Pancreas (tissue), 10 donors: ENCODE measurements at regions not wholly inside any gene's neighbourhood (a gene's known extent, or its start where the extent isn't known, plus 50 kb on each side); places are given as distances from the start of the nearest gene placed in this dataset.
A peak's percentile ranks its signal among the peaks of the same experiment; 100 is the strongest.

Experiments used
- ATAC-seq, 4 donors: fragments of 200-7000 bp; cut with Tn5 transposase; one replicate each; pipeline versions ENCODE4 v1.8.0 to v1.9.1; 2020; ENCODE audit warnings: mild to moderate bottlenecking in 4 of 4, moderate library complexity in 4 of 4
- DNase-seq, 6 donors: peaks; one replicate each; pipeline ENCODE4 v3.0.0-alpha.2; 2020
- FAIRE-seq: peaks from 2 replicates; lab custom pipeline; 2012; peaks lifted over from hg19 to GRCh38; lab: Jason Lieb, UNC
- H3K27ac ChIP-seq, 4 donors: fragments of 200-600 bp; sonication (generic); 1 replicate in 3 of 4; 2 replicates in 1 of 4; pipeline versions ENCODE4 v1.5.0 to v1.8.0; 2020
- H3K27me3 ChIP-seq, 4 donors: fragments of 200-600 bp; one replicate each; pipeline ENCODE4 v1.8.0; 2021
- H3K36me3 ChIP-seq, 3 donors: fragments of 200-600 bp; sonication (generic) in 1 of 3; one replicate each; pipeline versions ENCODE4 v1.5.0 to v1.8.0; 2020 to 2021
- H3K4me1 ChIP-seq, 3 donors: fragments of 200-600 bp; one replicate each; pipeline ENCODE4 v1.8.0; 2021
- H3K4me3 ChIP-seq, 4 donors: fragments of 200-600 bp; sonication (generic) in 2 of 4; one replicate each; pipeline versions ENCODE4 v1.5.0 to v1.8.0; 2020 to 2021
- H3K9me3 ChIP-seq, 4 donors: fragments of 200-600 bp; one replicate each; pipeline ENCODE4 v1.8.0; 2021
- CTCF ChIP-seq, 4 donors: fragments of 200-600 bp; sonication (generic) in 3 of 4; IDR thresholded peaks; one replicate each; pipeline versions ENCODE4 v1.5.0 to v1.8.0; 2021; ENCODE audit warnings: antibody characterized with exemption in 4 of 4
- WGBS, 2 donors: extraction: QIAGEN DNeasy Blood & Tissue Kit; methylation state at CpG; one replicate each; pipeline ENCODE4 v1.1.7; 2013; 5-methylcytosine and 5-hydroxymethylcytosine counted together
- intact Hi-C, 3 donors: fragments of 100-400 bp; cut with DNase I; formaldehyde crosslinking; loops; one replicate each; pipeline versions ENCODE4 v1.11.1 to v1.14.2; 2022
- donor health status: healthy with polysubstance abuse.
- donor health status: DM: no; HTN: no; CAD: no; lungs with moderate emphysema.
- donor health status: DM: no; HTN: no; CAD: no.
- donor health status: control.
- donor health status: control.
- donor health status: Bipolar disorder and iron deficiency.
- donor health status: DM: yes; HTN: yes; CAD: no.
- donor health status: DM: no; HTN: no; CAD: no.
- donor health status: DM: no; HTN: no; CAD: no.
- donor health status: DM: yes; HTN: yes; CAD: no.

DNA sequence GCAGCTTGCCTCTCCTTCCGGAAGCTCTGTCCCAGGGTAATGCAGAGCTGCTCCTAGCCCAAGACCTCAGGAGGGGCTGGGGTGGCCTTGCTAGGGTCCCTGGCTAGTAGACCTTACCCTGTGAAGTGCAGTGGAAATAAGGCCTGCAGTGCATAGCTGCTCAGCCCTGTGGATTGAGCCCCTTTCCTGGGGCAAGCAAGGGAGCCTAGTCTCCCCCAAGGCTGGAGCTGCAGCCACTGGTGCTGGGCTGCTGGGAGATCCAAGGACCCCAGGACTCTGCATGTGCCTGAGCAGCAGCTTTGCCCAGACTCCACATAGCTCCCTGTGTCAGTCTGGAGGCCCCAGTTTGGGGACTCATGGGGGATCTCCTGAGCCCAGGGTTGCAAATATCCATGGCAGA is 57.9 kb downstream of the FANCF start:
- TF ChIP-seq CTCF (IDR thresholded peaks at IDR 0.05) = no peak
- Histone ChIP-seq H3K9me3 (no peaks in the 10 kb centered on the region), H3K36me3 (no peaks in the 10 kb centered on the region), H3K4me1 (no peaks in the 10 kb centered on the region), H3K27me3 (no peaks in the 10 kb centered on the region), H3K27ac (no peak overlapping the region), H3K4me3 (no peak overlapping the region)
- peak in 1 of 6 donors; percentile 37 for DNase-seq
- no peak for ATAC-seq
- no peak for FAIRE-seq
- 86 to 89% methylated on average over 1 of the region's 1 CpG for WGBS, 2 donors
- intact Hi-C loops = no loop called here

DNA sequence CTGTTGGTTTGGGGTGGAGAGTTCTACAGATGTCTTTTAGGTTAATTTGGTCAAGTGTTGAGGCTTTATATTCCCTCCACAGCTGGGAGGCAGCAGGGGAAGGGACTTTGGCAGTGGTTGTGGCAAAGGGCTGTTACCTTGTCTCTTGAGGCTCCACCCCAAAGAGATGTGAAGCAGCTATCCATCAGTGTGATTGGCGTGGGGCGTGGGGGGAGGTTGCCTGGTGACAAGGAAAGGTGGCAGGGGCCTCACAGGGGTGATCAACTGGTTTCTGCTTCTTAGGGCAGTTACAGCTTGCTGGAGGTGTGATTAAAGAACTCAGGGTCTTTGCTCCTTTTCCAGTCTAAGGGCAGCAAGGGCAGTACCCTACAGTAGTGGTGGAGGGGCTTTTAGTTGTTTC is 59.3 kb downstream of the FANCF start:
- intact Hi-C loops = no loop called here
- FAIRE-seq (no peak), ATAC-seq (no peak), DNase-seq (no peak)
- Histone ChIP-seq H3K27ac (no peak overlapping the region), H3K27me3 (no peaks in the 10 kb centered on the region), H3K9me3 (no peaks in the 10 kb centered on the region), H3K4me3 (no peak overlapping the region), H3K4me1 (no peaks in the 10 kb centered on the region), H3K36me3 (no peaks in the 10 kb centered on the region)
- 69 to 73% methylated on average over 2 of the region's 2 CpGs for WGBS, 2 donors
- no peak for TF ChIP-seq CTCF (IDR thresholded peaks at IDR 0.05)

DNA sequence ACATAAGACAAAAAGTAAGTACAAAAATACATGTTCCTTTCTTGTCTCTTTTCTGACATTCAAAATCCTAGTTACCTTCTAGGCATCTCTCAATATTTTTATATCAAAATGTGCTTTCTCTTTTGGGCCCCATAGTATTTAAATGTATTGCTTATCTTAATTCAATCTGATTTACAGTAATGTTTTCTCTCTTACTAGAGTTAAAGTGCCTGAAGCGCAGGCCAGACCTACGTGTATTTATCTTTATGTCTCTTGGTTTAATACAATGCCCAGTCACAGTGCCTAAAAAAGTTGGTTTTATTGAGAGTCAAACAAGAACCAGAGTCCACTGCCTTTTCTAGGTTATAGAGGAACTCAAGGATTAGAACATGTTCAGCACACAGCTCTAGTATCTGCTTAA is 64.3 kb downstream of the FANCF start:
- ATAC-seq (no peak), DNase-seq (no peak), FAIRE-seq (no peak)
- Histone ChIP-seq H3K27me3 (no peaks in the 10 kb centered on the region), H3K36me3 (no peaks in the 10 kb centered on the region), H3K27ac (no peak overlapping the region), H3K4me1 (no peaks in the 10 kb centered on the region), H3K9me3 (no peaks in the 10 kb centered on the region), H3K4me3 (no peak overlapping the region)
- no peak for TF ChIP-seq CTCF (IDR thresholded peaks at IDR 0.05)
- 82 to 86% methylated on average over 2 of the region's 2 CpGs for WGBS, 2 donors
- intact Hi-C loops = no loop called here

- H3K27ac ChIP-seq = no peak overlapping the region
- peak in 1 of 4 donors; percentile 39 for ATAC-seq
- TF ChIP-seq CTCF (IDR thresholded peaks at IDR 0.05) = no peak
- DNase-seq = no peak
- intact Hi-C loops = no loop called here
- 59 to 63% methylated on average over 2 of the region's 2 CpGs for WGBS, 2 donors
- H3K9me3 ChIP-seq = no peaks in the 10 kb centered on the region
- no peaks in the 10 kb centered on the region for H3K27me3 ChIP-seq
- H3K36me3 ChIP-seq = no peaks in the 10 kb centered on the region
- no peak overlapping the region for H3K4me3 ChIP-seq
- H3K4me1 ChIP-seq = no peaks in the 10 kb centered on the region
- FAIRE-seq = no peak
Observed at GRCh38 chr11:22559416-22559815, 66.2 kb downstream of the FANCF start.

GRCh38 chr11:22558664-22559063 is 67.0 kb downstream of the FANCF start:
- no peaks in the 10 kb centered on the region for H3K9me3 ChIP-seq
- DNase-seq (peak in 1 of 6 donors; percentile 3), ATAC-seq (peak in 3 of 4 donors; percentile 72 to 91 (median 76)), FAIRE-seq (no peak)
- no peaks in the 10 kb centered on the region for H3K36me3 ChIP-seq
- WGBS, 2 donors = 30 to 32% methylated on average over 4 of the region's 4 CpGs
- no peaks in the 10 kb centered on the region for H3K27me3 ChIP-seq
- no peak overlapping the region for H3K4me3 ChIP-seq
- no peak overlapping the region for H3K27ac ChIP-seq
- TF ChIP-seq CTCF (IDR thresholded peaks at IDR 0.05) = no peak
- intact Hi-C loops = no loop called here
- no peaks in the 10 kb centered on the region for H3K4me1 ChIP-seq
